ENCODE measurements at regions not wholly inside any gene's neighbourhood (a gene's known extent, or its start where the extent isn't known, plus 50 kb on each side); places are given as distances from the start of the nearest gene placed in this dataset.

DNA sequence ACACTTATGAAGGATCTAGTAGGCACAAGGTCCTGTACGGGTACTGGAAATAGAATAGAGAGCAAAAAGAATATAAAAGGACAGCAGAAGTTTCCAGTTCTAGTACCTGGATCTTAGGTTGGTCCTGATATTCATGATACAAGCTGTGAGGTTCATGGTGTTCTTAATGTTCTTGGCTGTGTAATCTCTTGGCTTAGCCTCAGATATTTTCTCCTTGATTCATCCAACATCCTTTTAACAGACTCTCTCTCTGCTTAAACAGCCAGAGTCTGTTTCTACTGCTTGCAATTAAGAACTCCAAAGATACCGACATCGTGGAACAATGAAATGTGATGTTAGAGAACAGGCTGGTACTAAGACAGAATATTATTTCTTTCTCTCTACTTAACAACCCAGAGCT is 49.9 kb downstream of the CNTN3 start:
- intact Hi-C loops (cut with micrococcal nuclease) = no loop called here

GRCh38 chr3:74562558-74563269 is 51.7 kb downstream of the CNTN3 start:
- intact Hi-C loops (cut with micrococcal nuclease) = no loop called here

GRCh38 chr3:74561881-74562280 is 52.6 kb downstream of the CNTN3 start:
- intact Hi-C loops (cut with micrococcal nuclease) = no loop called here

DNA sequence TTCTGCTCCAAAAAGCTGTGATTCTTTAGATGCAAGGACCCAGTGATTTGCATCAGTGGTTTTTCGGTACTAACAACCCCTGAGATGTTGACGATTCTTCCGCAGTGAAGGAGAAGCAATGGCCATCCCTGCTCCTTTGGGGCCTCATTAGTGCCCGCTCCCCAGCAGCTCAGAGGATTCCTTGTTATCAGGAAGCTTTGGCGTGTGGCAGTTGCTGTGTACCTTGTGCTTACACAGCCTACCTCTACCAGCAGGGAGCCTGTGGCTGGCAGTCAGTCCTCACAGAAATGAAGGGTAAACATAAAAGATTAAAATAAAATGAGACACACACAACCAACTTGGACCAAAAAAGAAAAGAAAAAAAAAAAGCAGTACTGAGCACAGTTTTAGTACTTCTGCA is 55.2 kb downstream of the CNTN3 start:
- intact Hi-C loops (cut with micrococcal nuclease) = no loop called here

DNA sequence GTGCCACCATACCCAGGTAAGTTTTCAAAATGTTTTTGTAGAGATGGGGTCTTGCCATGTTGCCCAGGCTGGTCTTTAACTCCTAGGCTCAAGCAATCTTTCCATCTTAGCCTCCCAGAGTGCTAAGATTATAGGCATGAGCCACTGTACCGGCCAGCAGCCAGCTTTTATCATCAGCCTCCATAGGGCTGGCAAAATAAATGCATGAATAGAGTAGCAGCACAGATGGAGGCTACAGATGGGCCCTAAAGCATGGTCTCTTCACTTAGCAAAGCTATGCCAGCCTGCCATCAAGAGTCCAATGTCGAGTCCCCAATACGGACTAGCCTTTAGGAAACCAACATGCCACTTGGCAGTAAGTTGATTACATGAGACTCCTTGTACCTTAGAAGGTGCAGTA is 63.8 kb downstream of the CNTN3 start:
- intact Hi-C loops (cut with micrococcal nuclease) = no loop called here

DNA sequence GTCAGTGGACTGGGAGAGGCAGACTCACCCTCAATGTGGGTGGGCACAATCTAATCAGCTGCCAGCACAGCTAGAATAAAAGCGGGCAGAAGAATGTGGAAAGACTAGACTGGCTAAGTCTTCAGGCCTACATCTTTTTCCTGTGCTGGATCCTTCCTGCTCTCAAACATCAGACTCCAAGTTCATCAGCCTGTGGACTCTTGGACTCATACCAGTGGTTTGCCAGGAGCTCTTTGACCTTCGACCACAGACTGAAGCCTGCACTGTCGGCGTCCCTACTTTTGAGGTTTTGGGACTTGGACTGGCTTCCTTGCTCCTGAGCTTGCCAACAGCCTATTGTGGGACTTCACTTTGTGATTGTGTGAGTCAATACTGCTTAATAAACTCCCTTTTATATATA is 68.0 kb downstream of the CNTN3 start:
- intact Hi-C loops (cut with micrococcal nuclease) = no loop called here

- intact Hi-C loops (cut with micrococcal nuclease) = no loop called here
Measured at GRCh38 chr3:74542441-74542840, 72.0 kb downstream of the CNTN3 start.

- intact Hi-C loops (cut with micrococcal nuclease) = no loop called here
Measured at GRCh38 chr3:74539876-74540275, 74.6 kb downstream of the CNTN3 start.

DNA sequence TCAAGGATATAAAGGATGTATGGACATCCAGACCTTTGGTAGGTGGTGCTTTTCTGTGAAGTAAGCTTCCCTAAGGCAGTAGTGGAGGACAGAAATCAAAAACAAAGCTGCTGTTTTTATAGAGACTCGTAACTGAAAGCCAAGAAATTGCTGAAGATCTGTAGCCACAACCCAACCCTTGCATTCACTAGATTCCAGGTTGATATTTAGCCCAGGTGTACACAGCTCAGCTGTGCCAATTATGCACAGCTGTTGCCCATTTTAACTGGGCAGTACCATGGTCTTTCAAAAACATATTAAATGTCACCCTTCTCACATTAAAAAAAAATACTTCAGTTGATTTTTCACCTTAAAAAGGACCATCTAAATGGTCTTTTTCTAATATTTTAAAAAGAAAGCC is 75.8 kb downstream of the CNTN3 start:
- intact Hi-C loops (cut with micrococcal nuclease) = no loop called here

- intact Hi-C loops (cut with micrococcal nuclease) = no loop called here
Measured at GRCh38 chr3:74537857-74538256, 76.6 kb downstream of the CNTN3 start.

DNA sequence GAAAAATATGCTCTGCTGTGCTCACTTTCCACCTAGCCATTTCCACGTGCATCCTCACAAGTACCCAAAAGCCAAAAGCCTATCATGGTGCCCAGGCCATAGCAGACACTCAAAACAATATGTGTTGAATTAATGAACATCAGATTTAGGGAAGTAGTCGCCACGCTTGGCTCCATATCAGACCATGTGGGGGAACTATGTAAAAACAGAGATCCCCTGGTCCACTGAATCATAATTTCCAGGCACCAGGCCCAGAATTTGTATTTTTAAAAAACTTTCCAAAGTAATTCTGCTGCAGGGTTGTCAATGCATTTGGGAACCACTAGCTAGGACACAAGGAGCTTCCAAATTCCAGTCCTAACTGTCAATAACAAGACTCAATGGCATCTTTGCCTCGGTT is 77.3 kb downstream of the CNTN3 start:
- intact Hi-C loops (cut with micrococcal nuclease) = no loop called here

GRCh38 chr3:74535281-74535680 is 79.2 kb downstream of the CNTN3 start:
- intact Hi-C loops (cut with micrococcal nuclease) = no loop called here

GRCh38 chr3:74534611-74535010 is 79.8 kb downstream of the CNTN3 start:
- intact Hi-C loops (cut with micrococcal nuclease) = no loop called here

DNA sequence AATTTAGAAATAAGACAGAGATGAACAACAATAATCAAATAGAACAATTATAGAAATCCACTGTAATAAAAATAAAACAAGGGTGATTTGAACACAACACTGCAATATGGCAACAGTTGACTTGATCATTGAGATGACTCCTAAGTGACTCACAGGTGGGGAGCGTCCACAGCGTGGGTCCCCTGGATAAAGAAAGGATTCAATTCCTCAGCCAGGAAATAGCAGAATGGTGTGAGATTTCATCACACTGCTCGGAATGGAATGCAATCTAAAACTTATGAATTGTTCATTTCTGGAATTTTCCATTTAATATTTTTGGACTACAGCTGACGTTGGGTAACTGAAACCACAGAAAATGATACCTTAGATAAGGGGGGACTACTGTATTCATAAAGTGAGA is 82.0 kb downstream of the CNTN3 start:
- intact Hi-C loops (cut with micrococcal nuclease) = no loop called here

- intact Hi-C loops (cut with micrococcal nuclease) = no loop called here
Measured at GRCh38 chr3:74531491-74531890, 83.0 kb downstream of the CNTN3 start.

GRCh38 chr3:74529145-74529544 is 85.3 kb downstream of the CNTN3 start:
- intact Hi-C loops (cut with micrococcal nuclease) = no loop called here

GRCh38 chr3:74527566-74527965 is 86.9 kb downstream of the CNTN3 start:
- intact Hi-C loops (cut with micrococcal nuclease) = no loop called here

DNA sequence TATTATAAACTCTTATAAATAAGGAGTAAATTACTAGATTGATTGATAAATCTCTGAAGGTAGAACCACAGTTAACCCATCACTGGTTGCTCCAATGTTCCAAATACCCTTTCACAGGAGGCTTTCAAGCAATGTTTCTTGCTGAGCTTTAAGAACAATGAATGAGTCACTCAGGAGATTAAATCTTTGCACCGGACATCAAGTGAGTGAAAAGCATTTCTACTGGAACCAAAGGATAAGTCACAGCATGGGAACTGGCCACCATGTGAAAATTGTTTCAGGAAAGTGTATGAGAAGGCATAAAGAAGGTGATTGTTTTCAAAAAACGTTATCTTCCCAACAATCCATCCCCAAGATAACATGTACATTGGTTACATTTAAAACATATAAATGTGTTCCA is 90.6 kb downstream of the CNTN3 start:
- intact Hi-C loops (cut with micrococcal nuclease) = no loop called here

- intact Hi-C loops (cut with micrococcal nuclease) = no loop called here
Measured at GRCh38 chr3:74520895-74521294, 93.6 kb downstream of the CNTN3 start.

DNA sequence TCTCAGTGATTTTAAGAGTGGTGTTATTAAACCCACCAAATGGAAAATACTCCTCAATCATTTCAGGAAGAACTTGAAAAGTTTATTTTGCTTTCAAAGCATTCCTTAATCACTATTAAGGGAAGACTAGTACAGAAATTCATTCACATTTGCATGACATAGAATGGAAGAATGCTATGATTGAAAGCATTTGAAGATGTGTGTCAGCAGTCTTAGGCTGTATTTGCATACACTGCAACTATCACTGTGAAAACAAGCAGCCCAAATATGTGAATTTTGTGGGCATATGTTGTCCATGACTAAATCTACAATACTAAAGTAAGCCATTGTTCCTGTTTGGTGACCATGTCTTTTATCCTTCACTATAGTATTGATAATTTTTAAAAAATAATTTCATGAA is 95.8 kb downstream of the CNTN3 start:
- intact Hi-C loops (cut with micrococcal nuclease) = no loop called here

GRCh38 chr3:74516019-74516418 is 98.4 kb downstream of the CNTN3 start:
- intact Hi-C loops (cut with micrococcal nuclease) = no loop called here

DNA sequence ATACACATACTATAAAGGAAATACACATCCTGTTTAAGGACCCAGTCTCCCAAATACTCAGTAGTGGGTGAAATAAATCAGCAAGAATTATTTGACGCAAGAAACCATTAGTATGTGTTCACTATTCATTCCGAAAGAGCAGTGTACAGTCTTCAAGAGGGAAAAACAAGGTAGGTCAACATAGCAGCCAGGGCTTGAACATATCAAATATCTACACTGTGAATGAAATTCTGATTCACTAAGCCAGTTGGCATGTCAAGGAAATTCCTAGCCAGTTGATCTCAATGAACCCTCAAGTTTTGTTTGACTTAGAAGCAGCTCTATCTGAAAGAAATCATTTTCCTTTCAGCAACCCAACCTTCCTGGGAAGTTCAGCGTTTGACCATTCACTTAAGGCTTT is 99.0 kb downstream of the CNTN3 start:
- intact Hi-C loops (cut with micrococcal nuclease) = no loop called here

DNA sequence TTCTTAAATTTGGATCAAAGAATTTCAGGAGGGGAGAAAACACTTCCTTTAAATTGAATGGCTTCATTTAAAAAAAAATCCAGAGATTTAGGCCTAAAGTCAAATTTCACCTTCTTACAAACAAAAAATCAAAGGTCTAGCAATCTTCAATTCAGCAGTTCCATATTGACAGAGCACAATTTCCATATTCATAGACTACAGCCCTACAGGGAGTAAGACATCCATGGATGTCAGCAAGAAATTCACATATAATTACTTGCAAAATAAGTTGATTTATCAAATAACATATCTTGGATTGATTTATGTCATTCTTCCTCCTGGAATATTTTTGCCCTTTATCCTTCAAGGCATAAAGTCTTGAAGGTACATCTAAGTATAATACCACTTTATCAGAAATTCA is 103.4 kb downstream of the CNTN3 start:
- intact Hi-C loops (cut with micrococcal nuclease) = no loop called here

- intact Hi-C loops (cut with micrococcal nuclease) = no loop called here
Measured at GRCh38 chr3:74510261-74510818, 104.1 kb downstream of the CNTN3 start.
